ENCODE measurements at regions not wholly inside any gene's neighbourhood (a gene's known extent, or its start where the extent isn't known, plus 50 kb on each side); places are given as distances from the start of the nearest gene placed in this dataset.

GRCh38 chr14:99042381-99043266 lies 229.4 kb downstream of the BCL11B start:
- no peak for DNase-seq

DNA sequence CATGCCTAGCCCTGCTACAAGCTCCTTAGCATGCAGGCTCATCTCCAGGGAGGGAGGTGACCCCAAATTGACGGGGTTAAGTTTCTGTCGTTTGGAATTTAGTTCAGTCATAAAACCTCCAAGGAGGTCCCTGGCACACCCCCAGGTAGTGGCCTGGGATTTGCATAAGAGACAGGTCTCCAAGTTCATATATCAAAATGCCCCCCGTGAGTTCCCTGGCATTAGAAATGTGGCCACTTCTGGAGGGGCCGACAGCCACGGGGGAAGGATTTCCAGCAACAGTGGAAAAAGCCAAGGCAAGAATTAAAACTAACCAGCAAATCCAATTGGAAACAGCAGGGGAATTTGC lies 228.8 kb downstream of the BCL11B start:
- DNase-seq = peak; percentile 53

GRCh38 chr14:99043756-99044155 lies 228.2 kb downstream of the BCL11B start:
- no peak for DNase-seq

DNA sequence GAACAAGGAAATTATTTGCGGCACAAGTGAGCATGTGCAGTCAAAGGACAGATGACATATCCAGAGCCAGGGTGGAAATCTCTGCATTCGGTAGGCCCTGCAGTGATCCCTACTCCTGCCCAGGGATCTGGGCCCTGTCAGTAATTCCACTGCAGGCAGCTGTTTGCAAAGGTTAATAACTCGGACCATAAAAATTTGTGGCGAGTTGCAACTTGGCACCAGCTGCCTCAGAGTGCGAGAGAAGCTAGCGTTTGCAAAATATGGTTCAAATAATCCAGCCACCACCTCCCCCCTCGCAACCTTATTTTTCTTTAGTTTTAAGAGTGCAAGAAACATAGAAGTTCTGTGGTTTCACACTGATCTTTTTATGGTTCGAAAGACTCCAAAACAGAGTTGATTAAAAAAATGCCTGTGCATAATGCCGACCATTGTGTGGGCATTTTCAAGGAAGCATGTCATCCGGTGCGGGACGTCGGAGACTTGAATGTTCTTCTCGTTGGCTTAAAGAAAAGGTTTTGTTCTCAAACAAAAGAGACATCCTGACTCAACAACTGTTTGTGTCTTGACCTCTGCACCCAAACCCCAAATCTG lies 224.5 kb downstream of the BCL11B start:
- DNase-seq = peak; percentile 52

DNA sequence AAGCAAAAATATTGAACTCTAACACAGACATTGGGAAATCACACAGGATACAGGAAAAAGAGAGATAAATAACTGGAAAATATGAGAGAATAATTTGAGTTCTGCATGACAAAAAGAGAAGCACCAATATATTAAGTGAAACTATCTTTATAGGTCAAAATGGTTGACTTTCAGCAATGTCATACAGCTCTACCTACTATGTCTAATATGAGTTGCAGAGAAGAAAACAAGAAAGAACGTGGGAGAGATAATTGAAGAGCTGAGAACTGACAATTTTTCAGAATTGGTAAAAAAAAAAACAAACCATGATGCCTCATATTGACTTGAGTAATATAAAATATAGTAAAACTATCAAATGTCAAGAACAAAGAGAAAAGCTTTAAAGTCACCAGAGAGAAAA lies 221.7 kb downstream of the BCL11B start:
- DNase-seq = no peak

- DNase-seq = no peak
Measured at GRCh38 chr14:99052467-99052866, 219.5 kb downstream of the BCL11B start.

- DNase-seq = no peak
Measured at GRCh38 chr14:99055019-99055418, 217.0 kb downstream of the BCL11B start.

GRCh38 chr14:99055816-99056215 lies 216.2 kb downstream of the BCL11B start:
- no peak for DNase-seq

GRCh38 chr14:99057576-99058083 lies 214.4 kb downstream of the BCL11B start:
- DNase-seq = no peak

DNA sequence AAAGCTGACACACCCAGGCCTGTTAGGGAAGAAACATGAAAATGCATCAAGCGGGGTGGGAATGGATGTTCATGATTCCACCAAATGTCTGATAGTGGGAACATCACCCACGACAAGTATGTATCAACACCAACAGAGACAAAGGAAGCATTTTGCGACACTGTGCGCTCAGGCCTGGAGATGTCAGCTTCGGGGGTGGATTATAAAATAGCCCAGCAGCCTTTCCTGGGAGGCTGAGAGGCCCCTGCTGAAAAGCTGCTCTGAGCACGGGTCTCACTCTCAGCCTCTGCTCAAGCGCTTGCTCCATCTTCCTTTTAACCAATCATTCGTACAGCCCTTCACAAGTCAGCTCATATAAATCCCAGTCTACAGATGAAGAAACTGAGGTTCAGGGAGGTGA lies 213.5 kb downstream of the BCL11B start:
- no peak for DNase-seq

DNA sequence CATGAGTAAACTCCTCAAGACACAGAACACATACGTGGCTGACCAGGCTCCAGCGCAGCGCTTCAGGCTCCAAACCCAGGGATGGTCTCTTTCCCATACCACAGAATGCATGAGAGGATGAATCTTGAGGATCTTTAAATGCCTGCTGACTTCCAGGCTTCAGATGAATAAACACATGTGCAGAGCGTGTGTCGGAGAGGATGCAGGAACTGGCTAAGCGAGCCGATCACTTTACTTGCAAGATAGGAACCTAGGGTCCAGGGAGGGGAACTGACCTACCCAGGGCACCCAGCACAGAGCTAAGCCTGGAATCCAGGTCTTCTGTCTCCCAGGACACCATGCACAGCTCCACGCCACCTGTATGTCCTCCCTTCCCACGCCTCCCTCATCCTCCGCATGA lies 209.8 kb downstream of the BCL11B start:
- no peak for DNase-seq

- DNase-seq = no peak
Measured at GRCh38 chr14:99062772-99063418, 209.1 kb downstream of the BCL11B start.

GRCh38 chr14:99063620-99064225 lies 208.3 kb downstream of the BCL11B start:
- DNase-seq = no peak

DNA sequence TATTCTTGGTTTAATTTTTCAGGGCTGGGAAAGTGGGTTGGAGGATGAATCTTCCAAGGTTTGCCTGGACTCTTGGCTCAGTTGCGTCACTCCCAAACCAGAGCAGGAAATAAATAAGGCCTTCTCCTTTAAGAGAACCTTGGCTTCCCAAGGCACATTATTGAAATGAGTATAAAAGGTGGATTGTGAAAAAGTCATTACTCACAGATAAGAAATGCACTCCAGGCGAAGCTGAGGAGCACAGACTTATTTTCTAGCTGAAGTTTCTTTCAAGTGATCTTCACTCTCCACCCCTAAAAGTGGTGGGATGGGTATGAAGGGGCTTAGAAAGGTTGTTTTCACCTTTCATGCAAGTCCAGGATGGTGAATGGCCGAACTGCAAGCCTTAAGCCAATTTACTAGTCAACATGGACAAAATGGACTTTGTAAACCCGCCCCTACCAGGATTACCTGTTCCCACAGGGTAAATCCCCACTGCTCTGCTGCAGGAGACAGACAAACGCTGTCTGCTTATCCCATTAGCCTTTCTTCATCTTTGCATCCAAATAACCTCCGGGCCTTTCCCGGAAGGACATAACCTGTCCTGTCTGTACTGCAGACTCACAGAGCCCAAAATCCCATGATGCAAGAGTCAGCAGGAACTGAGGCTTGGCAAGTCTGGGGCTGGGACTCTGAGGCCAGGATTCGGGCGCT lies 207.6 kb downstream of the BCL11B start:
- DNase-seq = no peak

DNA sequence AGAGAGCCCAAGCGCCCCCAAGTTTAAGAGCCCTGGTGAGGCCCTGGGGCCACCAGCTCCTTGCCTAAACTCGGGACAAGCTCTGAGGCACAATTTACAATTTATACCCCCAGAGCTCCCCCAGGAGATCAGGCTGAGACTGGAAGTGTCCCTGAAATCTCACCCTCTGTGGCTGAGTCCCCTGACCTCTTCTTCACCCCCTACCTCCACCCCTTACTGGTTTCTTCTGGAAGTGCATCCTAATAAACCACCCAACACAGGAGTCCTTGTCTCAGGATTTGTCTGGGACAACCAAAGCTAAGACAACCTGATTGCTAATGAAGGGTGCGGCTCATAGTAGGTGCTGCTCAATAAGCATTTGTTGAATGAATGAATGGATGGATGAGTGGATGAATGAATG lies 206.4 kb downstream of the BCL11B start:
- DNase-seq = no peak

GRCh38 chr14:99066378-99066777 lies 205.6 kb downstream of the BCL11B start:
- DNase-seq = no peak

GRCh38 chr14:99067141-99067920 lies 204.7 kb downstream of the BCL11B start:
- no peak for DNase-seq

- no peak for DNase-seq
Measured at GRCh38 chr14:99067927-99068326, 204.1 kb downstream of the BCL11B start.

DNA sequence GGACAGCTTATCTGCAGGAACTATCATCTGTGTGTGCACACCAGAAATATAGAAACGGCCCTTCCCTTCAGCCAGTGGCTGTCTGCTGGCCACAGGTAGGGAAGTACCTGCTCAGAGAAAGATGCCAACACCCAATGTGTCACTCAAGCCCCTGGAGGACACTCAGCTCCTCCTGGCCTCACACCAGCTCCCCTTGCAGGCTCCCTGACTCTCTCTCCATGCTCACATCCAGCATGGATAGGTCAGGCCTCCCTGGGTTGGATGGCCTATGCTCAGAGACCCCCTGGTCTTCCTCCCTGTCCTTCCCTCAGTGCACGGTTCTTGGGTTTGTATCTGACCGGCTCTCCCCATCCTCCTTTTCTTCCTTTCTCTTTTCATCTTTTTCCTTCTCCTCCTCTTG lies 202.1 kb downstream of the BCL11B start:
- DNase-seq = no peak

DNA sequence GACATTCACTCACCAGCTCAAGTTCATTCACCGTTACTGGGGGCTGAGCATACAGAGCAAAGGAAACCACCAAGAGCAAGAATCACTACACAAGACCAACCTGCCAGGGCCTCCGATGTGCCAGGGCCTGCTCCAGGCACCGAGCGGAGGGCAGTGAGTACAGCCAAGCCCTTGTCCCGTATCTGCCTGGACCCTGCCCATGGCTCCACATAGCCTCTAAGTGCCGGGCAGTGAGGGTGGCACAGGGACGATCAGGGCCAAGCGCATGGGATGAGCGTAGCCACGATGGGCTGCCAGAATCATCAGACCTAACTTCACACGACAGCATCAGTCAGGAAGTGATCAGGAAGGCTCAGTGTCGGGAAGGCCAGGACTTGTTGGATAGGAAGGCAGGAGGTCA lies 199.6 kb downstream of the BCL11B start:
- DNase-seq = no peak

DNA sequence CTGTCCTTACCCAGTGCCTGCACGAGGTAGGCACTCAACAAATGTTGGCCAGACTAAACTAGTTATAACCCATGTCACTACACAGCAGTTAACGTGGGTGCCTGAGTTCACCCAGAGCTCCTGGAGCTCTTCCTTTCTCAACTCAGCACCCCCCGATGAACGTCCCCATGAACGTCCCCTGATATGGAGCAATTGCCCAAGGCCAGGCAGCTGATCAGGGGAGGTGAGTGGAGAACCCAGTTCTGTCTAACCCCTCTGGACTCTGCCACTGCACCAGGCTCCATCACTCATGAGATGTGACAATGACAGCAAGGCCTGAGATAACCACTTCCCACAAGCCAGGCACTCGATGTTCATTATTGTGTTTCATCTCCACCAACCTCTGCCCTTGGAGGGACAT lies 199.0 kb downstream of the BCL11B start:
- DNase-seq = no peak

- no peak for DNase-seq
Measured at GRCh38 chr14:99073431-99073830, 198.6 kb downstream of the BCL11B start.
